Breast epithelium (tissue), 3 donors: ENCODE measurements at regions not wholly inside any gene's neighbourhood (a gene's known extent, or its start where the extent isn't known, plus 50 kb on each side); places are given as distances from the start of the nearest gene placed in this dataset.

ENCODE experiments used
- CTCF ChIP-seq, 3 donors: fragments of 450-650 bp; IDR thresholded peaks; one replicate each; pipeline ENCODE4 v1.5.1; 2016 to 2017; ENCODE audit warnings: antibody characterized with exemption in 3 of 3, mild to moderate bottlenecking in 3 of 3, moderate library complexity in 3 of 3
- POLR2A ChIP-seq: fragments of 450-650 bp; IDR thresholded peaks from one replicate; pipeline ENCODE4 v1.6.1; 2016; ENCODE audit warnings: antibody characterized with exemption, mild to moderate bottlenecking, moderate library complexity

DNA sequence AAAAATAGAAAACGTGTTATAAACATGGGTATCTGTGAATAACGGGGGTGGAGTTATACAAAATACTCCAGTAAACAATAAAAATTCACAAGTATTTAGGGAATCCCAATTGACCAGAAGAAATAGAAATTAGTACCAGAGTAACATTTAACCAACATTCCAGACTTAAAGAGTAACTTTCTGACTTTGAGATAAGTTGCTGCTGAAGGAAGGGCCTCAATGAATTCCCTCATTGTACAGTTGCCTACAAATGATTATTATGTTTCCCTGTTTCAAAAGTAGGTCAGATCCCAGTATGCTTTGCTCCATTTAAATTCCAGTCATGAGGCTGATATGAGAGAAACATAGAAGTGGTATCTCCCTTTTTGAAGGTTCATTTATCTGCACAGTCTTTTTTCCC, 88.3 kb upstream of the KCNH7 start:
- TF ChIP-seq CTCF (IDR thresholded peaks at IDR 0.05) (no peak), POLR2A (no peak)
